ENCODE measurements at regions not wholly inside any gene's neighbourhood (a gene's known extent, or its start where the extent isn't known, plus 50 kb on each side); places are given as distances from the start of the nearest gene placed in this dataset.
A peak's percentile ranks its signal among the peaks of the same experiment; 100 is the strongest.

DNA sequence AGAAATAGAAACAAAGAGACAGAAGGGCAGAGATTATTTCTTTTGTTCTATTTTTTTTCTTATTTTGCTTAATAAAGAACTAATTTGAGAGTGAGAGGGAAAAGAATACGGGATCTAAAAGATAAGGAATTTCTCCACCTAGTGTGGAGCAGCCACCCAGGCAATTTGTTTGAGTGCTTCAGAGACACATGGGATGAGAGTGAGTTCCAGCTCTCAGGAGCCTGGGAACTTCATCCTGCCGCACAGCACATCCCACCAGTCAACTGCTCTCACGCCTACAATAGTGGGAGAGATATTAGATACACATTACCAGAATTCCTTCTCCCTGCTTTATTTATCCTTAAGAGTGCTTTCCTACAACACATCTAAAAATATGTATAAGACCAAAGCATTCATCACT, 946.4 kb downstream of the PDHA2 start:
- no peak for DNase-seq (ENCODE audit: low read depth)

- no peak for DNase-seq (ENCODE audit: low read depth)
Observed at GRCh38 chr4:96787766-96788165, 947.9 kb downstream of the PDHA2 start.

DNA sequence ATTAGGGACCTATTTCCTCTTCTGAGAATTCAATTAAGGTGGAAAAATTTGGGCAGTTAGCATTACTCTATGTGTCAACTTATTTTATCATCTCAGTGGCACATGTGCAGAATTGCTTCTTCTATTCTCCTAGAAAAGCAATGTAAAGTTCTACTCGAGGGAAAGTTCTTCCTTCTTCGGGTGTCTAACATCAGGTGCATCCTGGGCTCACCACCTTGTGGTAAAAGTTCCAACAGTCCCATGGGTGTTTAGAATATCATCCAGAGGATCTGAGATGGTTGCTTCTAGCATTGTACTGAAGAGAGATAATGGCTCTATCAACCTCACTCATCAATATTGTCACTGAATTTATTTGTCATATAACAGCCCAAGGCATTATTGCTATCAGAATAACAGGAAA, 969.7 kb downstream of the PDHA2 start:
- peak; percentile 12 for DNase-seq (ENCODE audit: low read depth)

DNA sequence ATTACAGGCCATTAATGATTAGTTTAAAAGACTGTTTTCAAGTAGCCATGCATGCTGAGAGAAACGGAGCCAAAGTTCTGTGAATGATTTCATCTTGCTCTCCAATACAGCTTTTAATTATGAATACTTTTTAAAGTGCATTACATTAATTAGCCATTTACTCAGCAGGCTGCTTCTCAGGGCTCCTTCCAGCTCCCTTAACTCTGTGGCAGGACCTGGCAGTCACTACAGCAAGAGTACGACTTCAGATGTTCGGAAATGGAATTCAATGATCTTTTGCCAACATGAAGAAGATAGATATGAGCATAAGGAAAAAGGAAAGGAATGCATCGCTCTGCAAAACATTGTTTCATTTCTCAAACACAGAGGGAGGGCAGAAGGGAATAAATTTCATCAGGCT, 987.2 kb downstream of the PDHA2 start:
- DNase-seq (ENCODE audit: low read depth) = no peak

DNA sequence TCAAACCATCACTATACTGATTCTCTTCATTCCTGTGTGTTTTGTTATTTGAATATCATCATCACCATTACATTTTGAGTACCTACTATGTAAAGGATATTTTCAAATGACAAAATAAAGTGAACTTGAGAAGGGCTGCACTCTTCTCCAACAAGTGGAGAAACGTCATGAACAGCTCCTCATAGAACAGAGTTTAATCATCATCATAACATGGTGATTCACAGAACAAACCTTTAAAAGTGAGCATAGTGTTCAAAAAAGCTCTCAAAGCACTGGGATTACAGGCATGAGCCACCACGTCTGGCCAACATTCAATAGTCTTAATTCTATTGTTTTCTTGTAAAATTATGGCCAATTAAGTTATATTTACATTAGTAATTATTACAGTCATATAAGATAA, 993.9 kb downstream of the PDHA2 start:
- DNase-seq (ENCODE audit: low read depth) = no peak

GRCh38 chr4:96835991-96836390, 996.1 kb downstream of the PDHA2 start:
- peak; percentile 57 for DNase-seq (ENCODE audit: low read depth)

- no peak for DNase-seq (ENCODE audit: low read depth)
Observed at GRCh38 chr4:96839441-96839840, 999.5 kb downstream of the PDHA2 start.

DNA sequence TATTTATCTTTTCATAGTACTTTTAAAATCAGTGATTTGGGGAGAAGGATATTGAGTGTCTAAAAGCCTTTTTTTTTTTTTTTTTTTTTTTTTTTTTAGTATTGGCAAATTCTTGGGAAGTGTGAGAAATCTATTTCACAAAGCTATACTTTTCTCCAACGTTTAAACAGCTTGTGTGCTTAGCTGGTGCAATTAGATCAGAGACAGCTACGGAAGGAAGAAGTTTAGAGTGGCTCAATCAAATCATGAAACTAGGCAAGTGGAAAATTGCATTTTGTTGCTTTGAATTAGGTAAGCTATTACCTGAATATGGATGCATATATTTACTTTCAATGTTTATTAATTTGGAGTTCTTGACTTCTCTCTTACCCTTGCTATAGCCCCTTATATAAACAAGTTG, 1001.9 kb downstream of the PDHA2 start:
- no peak for DNase-seq (ENCODE audit: low read depth)

DNA sequence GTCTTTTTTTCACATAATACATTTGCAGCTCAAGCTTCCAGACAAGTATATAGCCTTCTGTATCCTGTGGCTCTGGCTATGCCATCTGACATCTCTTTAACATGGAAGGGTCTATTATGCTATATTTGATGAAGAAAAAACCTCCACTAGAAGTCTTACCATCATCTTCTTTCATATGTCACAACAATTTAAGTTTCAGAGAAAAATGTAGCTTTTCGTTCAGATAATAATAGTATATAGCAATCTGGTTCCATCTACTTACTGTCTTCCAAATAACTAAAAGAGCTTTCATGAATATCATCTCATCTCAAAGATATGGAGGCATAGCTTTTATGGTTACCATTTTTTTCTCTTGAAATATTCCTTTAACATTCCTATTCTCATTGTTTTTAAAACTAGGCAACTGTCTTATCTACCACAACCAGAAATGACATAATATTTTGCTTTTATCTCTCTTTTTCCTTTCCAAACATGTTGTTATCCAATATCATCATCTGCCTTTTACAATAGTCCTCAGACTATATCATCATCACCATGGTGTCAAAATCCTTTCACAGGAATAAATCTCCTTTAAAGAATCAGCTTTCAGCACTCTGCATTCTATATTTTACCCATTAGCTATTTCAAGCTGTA, 1005.1 kb downstream of the PDHA2 start:
- no peak for DNase-seq (ENCODE audit: low read depth)

DNA sequence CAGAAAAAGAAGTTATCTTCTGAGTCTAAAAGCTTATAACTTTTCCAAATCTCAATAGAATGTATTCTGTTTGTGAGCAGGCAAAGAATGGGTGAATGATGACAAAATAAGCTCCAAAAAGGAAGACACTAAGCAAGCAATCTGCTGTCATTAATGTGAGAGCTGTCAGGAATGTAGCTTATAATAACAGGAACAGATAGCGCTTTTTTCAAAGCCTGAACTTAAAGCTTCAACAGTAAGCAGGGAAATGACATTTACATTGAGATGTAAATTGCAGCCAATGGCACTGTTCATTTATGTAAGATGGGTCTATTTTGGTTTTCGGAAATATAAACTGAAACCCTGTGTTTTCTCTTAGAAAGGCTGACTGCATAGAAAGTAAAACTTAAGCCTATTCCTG, 1005.9 kb downstream of the PDHA2 start:
- DNase-seq (ENCODE audit: low read depth) = no peak

DNA sequence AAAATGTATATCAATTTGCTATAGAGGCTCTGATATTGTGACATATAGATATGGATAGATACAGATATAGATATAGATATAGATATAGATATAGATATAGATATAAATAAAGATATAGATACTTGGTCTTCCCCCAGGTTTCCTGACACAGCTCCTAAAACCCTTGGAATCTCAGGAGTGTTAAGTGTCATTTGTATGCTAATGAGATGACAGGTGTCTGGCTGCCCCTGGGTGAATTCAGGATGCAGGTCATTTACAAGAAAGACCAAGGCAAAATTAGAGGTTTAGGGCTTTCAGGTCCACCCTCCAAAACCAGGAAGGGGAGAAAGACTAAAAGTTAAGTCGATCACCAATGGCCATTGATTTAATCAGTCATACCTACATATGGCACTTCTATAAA, 1034.8 kb downstream of the PDHA2 start:
- DNase-seq (ENCODE audit: low read depth) = no peak

GRCh38 chr4:96879527-96879926, 1039.6 kb downstream of the PDHA2 start:
- DNase-seq (ENCODE audit: low read depth) = no peak

GRCh38 chr4:96887857-96888256, 1048.0 kb downstream of the PDHA2 start:
- no peak for DNase-seq (ENCODE audit: low read depth)

GRCh38 chr4:96894621-96895020, 1054.7 kb downstream of the PDHA2 start:
- DNase-seq (ENCODE audit: low read depth) = no peak

- DNase-seq (ENCODE audit: low read depth) = no peak
Observed at GRCh38 chr4:96895826-96896225, 1055.9 kb downstream of the PDHA2 start.

GRCh38 chr4:96912716-96913115, 1072.8 kb downstream of the PDHA2 start:
- DNase-seq (ENCODE audit: low read depth) = no peak

GRCh38 chr4:96913441-96914080, 1073.7 kb downstream of the PDHA2 start:
- DNase-seq (ENCODE audit: low read depth) = no peak

DNA sequence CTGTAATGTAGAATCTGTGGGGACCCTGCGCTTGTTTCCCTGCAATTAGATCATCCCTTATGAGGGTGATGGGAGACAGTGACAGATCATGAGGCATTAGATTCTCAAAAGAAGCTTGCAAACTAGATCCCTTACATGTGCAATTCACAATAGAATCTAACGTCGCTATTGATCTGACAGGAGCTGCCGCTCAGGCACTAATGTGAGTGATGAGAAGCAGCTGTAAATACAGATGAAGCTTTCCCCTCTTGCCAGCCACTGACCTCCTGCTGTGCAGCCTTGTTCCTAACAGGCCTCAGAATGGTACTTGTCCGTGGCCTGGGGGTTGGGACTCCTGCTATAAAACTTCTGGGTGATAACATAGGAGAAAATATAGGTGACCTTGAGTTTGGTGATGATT, 1076.8 kb downstream of the PDHA2 start:
- no peak for DNase-seq (ENCODE audit: low read depth)

GRCh38 chr4:96936886-96937285, 1097.0 kb downstream of the PDHA2 start:
- DNase-seq (ENCODE audit: low read depth) = no peak

- no peak for DNase-seq (ENCODE audit: low read depth)
Observed at GRCh38 chr4:96946552-96946951, 1106.7 kb downstream of the PDHA2 start.

DNA sequence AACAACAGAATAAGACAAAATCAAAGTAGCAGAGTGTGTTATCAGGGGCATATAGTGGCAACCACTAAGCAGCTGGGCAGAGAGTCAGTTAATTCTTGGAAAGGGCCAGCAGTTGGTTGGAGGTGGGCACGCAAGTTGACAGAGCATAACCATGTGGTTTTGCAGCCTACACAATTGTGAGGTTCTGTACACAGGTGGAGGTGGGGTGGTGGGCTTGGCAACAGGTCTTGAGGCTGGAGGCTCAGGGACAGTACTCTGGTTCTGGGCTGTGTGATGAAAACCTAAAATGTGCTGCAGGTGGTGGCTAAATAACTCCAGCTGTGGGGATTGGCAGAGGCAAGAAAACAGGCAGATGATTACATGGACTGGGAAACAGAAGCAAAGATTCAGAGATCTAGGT, 1112.7 kb downstream of the PDHA2 start:
- no peak for DNase-seq (ENCODE audit: low read depth)

- DNase-seq (ENCODE audit: low read depth) = no peak
Observed at GRCh38 chr4:96955226-96955625, 1115.3 kb downstream of the PDHA2 start.

DNA sequence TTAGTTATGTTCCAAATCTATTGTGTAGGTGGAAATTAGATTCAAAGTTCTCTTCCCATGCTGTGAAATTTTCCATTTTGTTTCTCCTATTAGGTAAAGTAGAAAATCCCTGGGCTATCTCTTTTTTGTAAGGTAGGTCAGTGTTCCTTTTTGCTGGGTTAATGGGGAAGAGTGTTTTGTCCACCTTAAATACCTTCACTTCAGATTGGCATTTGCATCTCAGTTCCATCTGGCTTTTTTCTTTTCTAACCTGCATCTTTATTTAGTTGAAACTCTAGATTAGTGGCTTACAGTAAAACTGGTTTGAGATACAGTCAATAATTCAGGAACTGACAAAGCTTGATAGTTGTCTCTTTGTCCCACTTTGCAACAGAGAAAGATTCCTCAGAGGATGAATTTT, 1115.8 kb downstream of the PDHA2 start:
- DNase-seq (ENCODE audit: low read depth) = no peak

GRCh38 chr4:96969455-96969854, 1129.6 kb downstream of the PDHA2 start:
- no peak for DNase-seq (ENCODE audit: low read depth)

Data from CMK (cell line).